SK-N-SH (cell line): ENCODE measurements at regions not wholly inside any gene's neighbourhood (a gene's known extent, or its start where the extent isn't known, plus 50 kb on each side); places are given as distances from the start of the nearest gene placed in this dataset.

Experiments
- CTCF ChIA-PET: fragments of 300-600, 350-600 bp; formaldehyde crosslinking; extraction: SDS; loops from one replicate; lab custom pipeline; 2021; lab: Yijun Ruan, JAX
- POLR2A ChIA-PET: fragments of 350-600 bp; sonication (Branson Sonifier 250); formaldehyde crosslinking; extraction: SDS; loops from one replicate; lab custom pipeline; 2020; ENCODE audit warnings: antibody characterized with exemption, inconsistent platforms; lab: Yijun Ruan, JAX
- DNase-seq: peaks from one replicate; pipeline ENCODE4 v3.0.0; 2012
- H2AFZ ChIP-seq: fragments of 200-600 bp; sonication (generic); 2 replicates; pipeline ENCODE4 v1.8.1; 2016; ENCODE audit warnings: antibody characterized with exemption, mild to moderate bottlenecking, low read depth
- H3F3A ChIP-seq: fragments of 200-600 bp; sonication (generic); replicated peaks from 2 replicates; pipeline ENCODE3; 2016; ENCODE audit warnings: antibody characterized with exemption, mild to moderate bottlenecking; ENCODE audit not compliant: insufficient read depth
- H3K27ac ChIP-seq, 2 experiments: fragments of 200-500 bp in 1 of 2; fragments of 200-600 bp in 1 of 2; sonication (Bioruptor generic) in 1 of 2; sonication (generic), shearing (Covaris generic) in 1 of 2; 2 replicates each; pipeline versions ENCODE4 v1.5.1 to v1.6.1; 2014 to 2016; ENCODE audit warnings: low read depth in 2 of 2, inconsistent platforms in 1 of 2, low read length in 1 of 2, mild to moderate bottlenecking in 1 of 2, mixed read lengths in 1 of 2
- H3K27me3 ChIP-seq: fragments of 200-600 bp; sonication (generic), shearing (Covaris generic); 2 replicates; pipeline ENCODE4 v1.6.1; 2016; ENCODE audit warnings: mixed run types; ENCODE audit not compliant: insufficient read depth
- H3K36me3 ChIP-seq, 2 experiments: fragments of 200-500 bp in 1 of 2; fragments of 200-600 bp in 1 of 2; sonication (Bioruptor generic) in 1 of 2; sonication (generic) in 1 of 2; replicated peaks in 1 of 2; 2 replicates each; pipeline versions ENCODE3 to v1.5.1; 2014 to 2016; ENCODE audit warnings: low read length in 1 of 2, mild to moderate bottlenecking in 1 of 2; ENCODE audit not compliant: insufficient read depth in 2 of 2, control insufficient read depth in 1 of 2
- H3K4me1 ChIP-seq, 2 experiments: fragments of 200-500 bp in 1 of 2; fragments of 200-600 bp in 1 of 2; sonication (Bioruptor generic) in 1 of 2; sonication (generic), shearing (Covaris generic) in 1 of 2; 2 replicates each; pipeline versions ENCODE4 v1.5.1 to v1.6.1; 2014 to 2016; ENCODE audit warnings: low read depth in 1 of 2, low read length in 1 of 2, mixed run types in 1 of 2; ENCODE audit not compliant: insufficient read depth in 2 of 2, control insufficient read depth in 1 of 2
- H3K4me2 ChIP-seq: fragments of 200-600 bp; sonication (generic), shearing (Covaris generic); 2 replicates; pipeline ENCODE4 v1.6.1; 2017; ENCODE audit warnings: mixed run types
- H3K4me3 ChIP-seq, 2 experiments: fragments of 200-500 bp in 1 of 2; fragments of 200-600 bp in 1 of 2; sonication (Bioruptor generic) in 1 of 2; sonication (generic), shearing (Covaris generic) in 1 of 2; 2 replicates each; pipeline versions ENCODE4 v1.5.1 to v1.8.1; 2014 to 2016; ENCODE audit warnings: low read depth in 2 of 2, inconsistent platforms in 1 of 2, low read length in 1 of 2, mild to moderate bottlenecking in 1 of 2, mixed read lengths in 1 of 2, moderate library complexity in 1 of 2
- H3K79me2 ChIP-seq: fragments of 200-600 bp; sonication (generic); 2 replicates; pipeline ENCODE4 v1.8.1; 2017; ENCODE audit warnings: mild to moderate bottlenecking; ENCODE audit not compliant: insufficient read depth
- H3K9ac ChIP-seq: fragments of 200-600 bp; sonication (generic); 2 replicates; pipeline ENCODE4 v1.6.1; 2017; ENCODE audit warnings: mixed run types
- H3K9me2 ChIP-seq: fragments of 200-600 bp; sonication (generic); 2 replicates; pipeline ENCODE4 v1.6.1; 2017; ENCODE audit warnings: mixed run types
- H3K9me3 ChIP-seq: fragments of 200-600 bp; sonication (generic); 2 replicates; pipeline ENCODE4 v1.6.1; 2017; ENCODE audit warnings: mixed run types, mild to moderate bottlenecking, moderate library complexity
- H4K20me1 ChIP-seq: fragments of 200-600 bp; sonication (generic); 2 replicates; pipeline ENCODE4 v1.6.1; 2017; ENCODE audit warnings: mild to moderate bottlenecking, mixed run types; ENCODE audit not compliant: insufficient read depth
- CTCF ChIP-seq: fragments of 200-600 bp; sonication (generic); IDR thresholded peaks from 2 replicates; pipeline ENCODE4 v1.6.1; 2017; ENCODE audit warnings: antibody characterized with exemption, mild to moderate bottlenecking, moderate library complexity
- ELF1 ChIP-seq: IDR thresholded peaks from 2 replicates; pipeline ENCODE4 v1.4.0; 2012
- FOXJ3 ChIP-seq: sonication (generic); formaldehyde crosslinking; IDR thresholded peaks from 2 replicates; pipeline ENCODE4 v1.5.1; 2020; ENCODE audit warnings: mild to moderate bottlenecking, missing genetic modification reagents
- GABPA ChIP-seq: IDR thresholded peaks from 2 replicates; pipeline ENCODE4 v1.4.0; 2012; ENCODE audit warnings: low read depth, mild to moderate bottlenecking
- MAX ChIP-seq: IDR thresholded peaks from 2 replicates; pipeline ENCODE4 v1.4.0; 2012; ENCODE audit warnings: low read depth
- MEF2A ChIP-seq: IDR thresholded peaks from 2 replicates; pipeline ENCODE4 v1.4.0; 2012; ENCODE audit warnings: low read depth, borderline replicate concordance
- MXI1 ChIP-seq: IDR thresholded peaks from 2 replicates; pipeline ENCODE4 v1.6.1; 2012; ENCODE audit warnings: mild to moderate bottlenecking, low read depth, low read length, improper control_type of control experiment
- POLR2AphosphoS5 ChIP-seq: IDR thresholded peaks from 2 replicates; pipeline ENCODE4 v1.6.1; 2012; ENCODE audit warnings: low read depth, low read length
- RAD21 ChIP-seq: IDR thresholded peaks from 2 replicates; pipeline ENCODE4 v1.6.1; 2012; ENCODE audit warnings: mild to moderate bottlenecking, low read length
- RCOR1 ChIP-seq: fragments of 150-350 bp; IDR thresholded peaks from 2 replicates; pipeline ENCODE4 v1.6.1; 2017; ENCODE audit warnings: antibody characterized with exemption, low read length
- REST ChIP-seq: IDR thresholded peaks from 2 replicates; pipeline ENCODE4 v1.6.1; 2012; ENCODE audit warnings: mild to moderate bottlenecking, low read depth, low read length, moderate library complexity
- RFX5 ChIP-seq: IDR thresholded peaks from 2 replicates; pipeline ENCODE4 v1.6.1; 2012; ENCODE audit warnings: mild to moderate bottlenecking, improper control_type of control experiment, low read length
- TAF1 ChIP-seq: IDR thresholded peaks from 2 replicates; pipeline ENCODE4 v1.6.1; 2012; ENCODE audit warnings: low read depth, mild to moderate bottlenecking, low read length, moderate library complexity, borderline replicate concordance
- USF1 ChIP-seq: IDR thresholded peaks from 2 replicates; pipeline ENCODE4 v1.4.0; 2012; ENCODE audit warnings: low read depth, borderline replicate concordance
- ZBTB33 ChIP-seq: IDR thresholded peaks from 2 replicates; pipeline ENCODE4 v1.4.0; 2012; ENCODE audit warnings: low read depth, borderline replicate concordance
- WGBS: methylation state at CpG from one replicate; pipeline ENCODE4 v1.1.6; 2017; ENCODE audit warnings: low lambda C conversion rate; 5-methylcytosine and 5-hydroxymethylcytosine counted together

GRCh38 chr1:208951026-208951525 is 632.4 kb upstream of the CAMK1G start:
- H3F3A ChIP-seq = no peaks in the 10 kb centered on the region
- no peaks in the 10 kb centered on the region for H4K20me1 ChIP-seq
- 83% methylated on average over 5 of the region's 5 CpGs for WGBS
- no peak for DNase-seq
- ChIA-PET CTCF (interaction anchor here (1.0 to 1.4 kb wide), 2 partner anchors 47 to 299 kb away, joined by 3 to 6 read pairs; no protein-coding TSS in a partner anchor), POLR2A (no interaction called here)
- no peaks in the 10 kb centered on the region for H3K9me2 ChIP-seq
- H3K9me3 ChIP-seq = no peaks in the 10 kb centered on the region
- H3K9ac ChIP-seq = no peak overlapping the region
- no peaks in the 10 kb centered on the region for H3K27me3 ChIP-seq
- peaks cover 0 to 6% of the 10 kb centered on the region in 2 experiments; a peak in 2 of 4 replicates for H3K4me1 ChIP-seq
- H3K27ac ChIP-seq = no peak overlapping the region
- no peak overlapping the region for H3K4me2 ChIP-seq
- TF ChIP-seq FOXJ3 (no peak), REST (no peak), ZBTB33 (no peak), RFX5 (no peak), TAF1 (no peak), ELF1 (no peak), POLR2AphosphoS5 (no peak), GABPA (no peak), RCOR1 (no peak), MXI1 (no peak), CTCF (no peak), MEF2A (no peak), MAX (no peak), USF1 (no peak), RAD21 (no peak)
- H3K79me2 ChIP-seq = no peaks in the 10 kb centered on the region
- H3K36me3 ChIP-seq = no peaks in the 10 kb centered on the region
- no peak overlapping the region for H2AFZ ChIP-seq
- H3K4me3 ChIP-seq = no peak overlapping the region
